OCI-LY3 (cell line): ENCODE measurements at regions not wholly inside any gene's neighbourhood (a gene's known extent, or its start where the extent isn't known, plus 50 kb on each side); places are given as distances from the start of the nearest gene placed in this dataset.

Source experiments
- H2AFZ ChIP-seq: fragments of 200-600, 300-600 bp; shearing (Covaris generic); 2 replicates; pipeline ENCODE4 v1.6.0; 2014; ENCODE audit warnings: antibody characterized with exemption, low read depth, low read length
- H3K27ac ChIP-seq: fragments of 200-600, 300-600 bp; sonication (generic); 2 replicates; pipeline ENCODE4 v1.5.1; 2014; ENCODE audit warnings: mild to moderate bottlenecking, low read length, moderate library complexity, mixed read lengths
- H3K27me3 ChIP-seq: fragments of 200-600, 300-600 bp; sonication (generic); 2 replicates; pipeline ENCODE4 v1.6.1; 2014; ENCODE audit warnings: low read depth, low read length, mixed read lengths
- H3K36me3 ChIP-seq: fragments of 200-600, 300-600 bp; sonication (generic); replicated peaks from 2 replicates; pipeline ENCODE3; 2014; ENCODE audit warnings: low read depth, low read length, mixed read lengths
- H3K4me1 ChIP-seq: fragments of 300-600, 200-600 bp; sonication (generic); 2 replicates; pipeline ENCODE4 v1.6.1; 2014; ENCODE audit warnings: low read length, mixed read lengths
- H3K4me2 ChIP-seq: fragments of 200-600, 300-600 bp; sonication (generic); 2 replicates; pipeline ENCODE4 v1.6.1; 2014; ENCODE audit warnings: low read length, mixed read lengths
- H3K4me3 ChIP-seq: fragments of 300-600, 200-600 bp; sonication (generic); 2 replicates; pipeline ENCODE4 v1.5.1; 2014; ENCODE audit warnings: antibody characterized with exemption, mild to moderate bottlenecking, low read length, moderate library complexity
- H3K79me2 ChIP-seq: fragments of 300-600, 200-600 bp; shearing (Covaris generic); 2 replicates; pipeline ENCODE4 v1.6.1; 2014; ENCODE audit warnings: mild to moderate bottlenecking, low read length, mixed read lengths
- H3K9ac ChIP-seq: fragments of 300-600, 200-600 bp; shearing (Covaris generic); 2 replicates; pipeline ENCODE4 v1.6.0; 2014; ENCODE audit warnings: mild to moderate bottlenecking, low read length, moderate library complexity
- H3K9me3 ChIP-seq: fragments of 200-600, 300-600 bp; shearing (Covaris generic); 2 replicates; pipeline ENCODE4 v1.6.1; 2014; ENCODE audit warnings: low read length, mixed read lengths; ENCODE audit not compliant: insufficient read depth
- H4K20me1 ChIP-seq: fragments of 200-600, 300-600 bp; sonication (generic); 2 replicates; pipeline ENCODE4 v1.6.1; 2016; ENCODE audit warnings: low read length, mixed read lengths; ENCODE audit not compliant: insufficient read depth
- CTCF ChIP-seq: fragments of 200-600, 300-600 bp; sonication (generic); IDR thresholded peaks from 2 replicates; pipeline ENCODE4 v1.5.1; 2014; ENCODE audit warnings: antibody characterized with exemption, low read length, low read depth
- EZH2phosphoT487 ChIP-seq: fragments of 200-600 bp; shearing (Covaris generic); IDR thresholded peaks from 2 replicates; pipeline ENCODE4 v1.6.1; 2018; ENCODE audit warnings: antibody characterized with exemption, mixed run types, low read depth

- Histone ChIP-seq H3K79me2 (no peaks in the 10 kb centered on the region), H3K9ac (no peak overlapping the region), H3K4me3 (no peak overlapping the region), H3K4me1 (peaks cover 16% of the 10 kb centered on the region), H2AFZ (no peak overlapping the region), H3K9me3 (no peaks in the 10 kb centered on the region), H3K27ac (no peak overlapping the region), H3K27me3 (peaks cover 59% of the 10 kb centered on the region), H3K36me3 (no peaks in the 10 kb centered on the region), H4K20me1 (no peaks in the 10 kb centered on the region; the same call in 1 of the 2 replicates), H3K4me2 (no peak overlapping the region)
- TF ChIP-seq CTCF (no peak), EZH2phosphoT487 (no peak)
These were observed 163.2 kb upstream of the SHH start for GRCh38 chr7:155975490-155975889.

GRCh38 chr7:155974186-155974897 lies 162.1 kb upstream of the SHH start:
- H3K4me3 ChIP-seq = no peak overlapping the region
- no peaks in the 10 kb centered on the region for H3K36me3 ChIP-seq
- H3K9me3 ChIP-seq = no peaks in the 10 kb centered on the region
- no peak overlapping the region for H3K9ac ChIP-seq
- no peak overlapping the region for H2AFZ ChIP-seq
- no peak for TF ChIP-seq EZH2phosphoT487
- peaks cover 65% of the 10 kb centered on the region for H3K27me3 ChIP-seq
- H4K20me1 ChIP-seq = no peaks in the 10 kb centered on the region; the same call in 1 of the 2 replicates
- no peak overlapping the region for H3K4me2 ChIP-seq
- no peaks in the 10 kb centered on the region for H3K79me2 ChIP-seq
- H3K27ac ChIP-seq = no peak overlapping the region
- peaks cover 20% of the 10 kb centered on the region for H3K4me1 ChIP-seq

DNA sequence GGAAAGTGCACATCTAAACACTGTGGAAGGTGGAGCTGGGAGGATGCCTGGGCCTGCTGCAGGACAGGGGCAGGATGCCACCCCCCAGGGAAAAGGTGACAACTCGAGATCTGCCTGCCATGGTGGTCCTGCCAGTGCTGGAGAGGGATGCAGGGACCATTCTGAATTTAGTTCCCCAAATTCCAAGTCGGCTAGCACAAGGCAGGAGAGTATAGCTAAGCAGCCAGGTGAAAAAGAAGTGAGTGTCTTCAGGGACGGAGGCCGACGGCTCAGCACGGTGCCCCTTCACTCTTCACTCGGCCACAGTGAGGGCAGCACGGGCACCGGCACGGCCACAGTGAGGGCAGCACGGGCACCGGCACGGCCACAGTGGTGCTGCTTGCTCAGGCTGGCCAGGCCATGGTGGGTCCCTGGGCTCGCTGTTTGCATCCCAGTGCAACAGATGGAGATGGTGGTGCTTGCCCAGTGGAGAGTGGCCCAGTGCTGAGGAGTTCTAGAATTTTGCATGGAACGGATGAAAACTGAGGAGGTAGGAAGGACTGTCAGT lies 161.3 kb upstream of the SHH start:
- Histone ChIP-seq H2AFZ (no peak overlapping the region), H4K20me1 (no peaks in the 10 kb centered on the region; the same call in 1 of the 2 replicates), H3K36me3 (no peaks in the 10 kb centered on the region), H3K79me2 (no peaks in the 10 kb centered on the region), H3K4me3 (no peak overlapping the region), H3K4me1 (peaks cover 20% of the 10 kb centered on the region), H3K4me2 (no peak overlapping the region), H3K27ac (no peak overlapping the region), H3K27me3 (peaks cover 63% of the 10 kb centered on the region), H3K9ac (no peak overlapping the region), H3K9me3 (no peaks in the 10 kb centered on the region)
- TF ChIP-seq EZH2phosphoT487 (no peak), CTCF (no peak)

DNA sequence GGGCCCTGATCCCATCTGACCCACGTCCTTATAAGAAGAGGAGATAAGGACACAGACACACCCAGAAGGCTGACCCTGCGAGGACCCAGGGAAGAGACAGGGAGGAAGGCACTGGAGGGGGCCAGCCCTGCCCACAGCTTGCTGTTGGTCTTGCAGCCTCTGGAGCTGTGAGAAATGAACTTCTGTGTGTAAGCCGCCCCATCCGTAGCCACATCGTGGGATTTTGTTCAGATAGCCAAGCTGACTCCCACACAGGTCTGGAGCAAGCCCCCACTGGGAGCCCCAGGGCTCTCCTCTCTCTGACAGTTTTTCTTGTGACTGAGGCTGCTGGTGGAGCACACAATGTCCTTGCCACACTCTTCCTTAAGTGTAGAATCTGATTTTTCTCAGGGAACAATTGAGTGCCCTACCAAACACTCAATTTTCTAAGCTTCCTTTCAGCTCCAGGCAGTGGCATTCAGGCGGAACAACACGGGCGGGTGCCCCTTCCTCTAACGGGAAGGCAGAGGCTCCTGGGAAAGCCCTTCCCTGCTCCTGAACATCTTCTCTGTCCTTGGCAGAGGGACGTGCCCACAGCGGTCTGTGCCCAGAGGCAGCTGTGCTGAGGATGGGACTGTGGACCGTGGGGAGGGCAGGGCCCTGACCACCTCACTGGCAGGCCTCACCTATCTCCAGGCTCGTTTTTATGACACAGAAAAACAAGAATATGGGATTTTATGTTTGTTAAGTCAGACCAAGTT lies 160.6 kb upstream of the SHH start:
- H3K36me3 ChIP-seq = no peaks in the 10 kb centered on the region
- no peak overlapping the region for H2AFZ ChIP-seq
- peaks cover 56% of the 10 kb centered on the region for H3K27me3 ChIP-seq
- H4K20me1 ChIP-seq = no peaks in the 10 kb centered on the region; the same call in 1 of the 2 replicates
- H3K79me2 ChIP-seq = no peaks in the 10 kb centered on the region
- no peak overlapping the region for H3K9ac ChIP-seq
- no peak for TF ChIP-seq EZH2phosphoT487
- no peak for TF ChIP-seq CTCF
- no peaks in the 10 kb centered on the region for H3K9me3 ChIP-seq
- no peak overlapping the region for H3K27ac ChIP-seq
- H3K4me2 ChIP-seq = no peak overlapping the region
- peaks cover 20% of the 10 kb centered on the region for H3K4me1 ChIP-seq
- no peak overlapping the region for H3K4me3 ChIP-seq
